ENCODE measurements at regions not wholly inside any gene's neighbourhood (a gene's known extent, or its start where the extent isn't known, plus 50 kb on each side); places are given as distances from the start of the nearest gene placed in this dataset.

DNA sequence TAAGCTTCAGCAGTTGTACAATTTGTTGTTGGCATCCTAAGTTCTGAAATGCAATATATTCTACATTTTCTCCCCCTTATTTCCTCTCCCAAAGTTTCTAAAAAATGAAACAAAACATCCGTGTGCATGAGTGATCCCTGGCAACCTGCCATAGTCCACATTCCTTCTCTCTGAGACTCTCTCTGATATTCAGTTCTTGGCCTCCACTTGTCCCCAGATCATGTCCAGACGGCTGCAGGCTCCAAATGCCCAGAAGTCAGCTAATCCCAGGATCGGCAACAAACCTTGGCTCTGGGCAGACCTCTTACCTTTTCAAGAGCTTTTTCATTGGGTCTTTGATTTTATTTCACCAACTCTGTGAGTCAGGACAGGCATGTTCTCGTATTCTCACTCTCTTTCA is 187.8 kb downstream of the ETS2 start:
- DNase-seq (ENCODE audit: low read depth, low spot score) (peak; percentile 93), FAIRE-seq (peak; percentile 99)
- CTCF ChIA-PET: interaction anchor here (0.7 to 2.4 kb wide), 13 partner anchors 10 to 823 kb away, joined by 3 to 8 read pairs (median 4); no protein-coding TSS in a partner anchor
- Histone ChIP-seq H3K4me2 (ENCODE audit: insufficient read depth, low read length) (peak overlapping the region; percentile 93), H3K79me2 (ENCODE audit: control insufficient read depth, insufficient read depth, low read length) (no peaks in the 10 kb centered on the region), H3K4me3 (replicated peaks in 1 of 3; ENCODE audit: insufficient read depth in 1 of 3, low read depth in 1 of 3, low read length in 3 of 3) (peak overlapping the region in 1 of 3 experiments; percentile 51), H3K27ac (ENCODE audit: insufficient read depth, low read depth, low read length) (peak overlapping the region; percentile 94), H2AFZ (ENCODE audit: low read depth, low read length) (no peak overlapping the region), H3K4me1 (ENCODE audit: control insufficient read depth, extremely low read depth, insufficient read depth, low read length) (peaks cover 58% of the 10 kb centered on the region), H3K9me1 (replicated peaks; ENCODE audit: control insufficient read depth, extremely low read depth, insufficient read depth, low read length) (no peaks in the 10 kb centered on the region), H4K20me1 (replicated peaks; ENCODE audit: control insufficient read depth, extremely low read depth, insufficient read depth, low read length) (no peaks in the 10 kb centered on the region), H3K27me3 (ENCODE audit: control insufficient read depth in 2 of 2, insufficient read depth in 2 of 2, low read length in 2 of 2) (no peaks in the 10 kb centered on the region), H3K36me3 (ENCODE audit: control insufficient read depth in 2 of 2, extremely low read depth in 1 of 2, insufficient read depth in 2 of 2, low read length in 2 of 2) (no peaks in the 10 kb centered on the region), H3K9me3 (replicated peaks; ENCODE audit: control insufficient read depth, insufficient read depth, low read length) (no peaks in the 10 kb centered on the region), H3K9ac (replicated peaks; ENCODE audit: extremely low read depth, insufficient read depth, low read length) (peak overlapping the region; percentile 69)
- POLR2A ChIA-PET: interaction anchor here (0.5 kb wide), 1 partner anchor 12 kb away, joined by 4 read pairs; no protein-coding TSS in a partner anchor
- TF ChIP-seq EZH2 (IDR thresholded peaks at IDR 0.05; ENCODE audit: borderline replicate concordance, low read depth, low read length, severe bottlenecking) (no peak), POLR2AphosphoS5 (IDR thresholded peaks at IDR 0.05; ENCODE audit: insufficient read depth, low read depth, low read length) (peak; percentile 53), FOS (IDR thresholded peaks at IDR 0.05; ENCODE audit: borderline replicate concordance, insufficient read depth, low read length) (peak; percentile 68), GATA2 (IDR thresholded peaks at IDR 0.05; ENCODE audit: insufficient read depth, insufficient read length, low read depth, low read length) (peak; percentile 63), MYC (IDR thresholded peaks at IDR 0.05; ENCODE audit: low read depth, low read length) (no peak), POLR2A (IDR thresholded peaks at IDR 0.05; ENCODE audit: low read depth, low read length) (no peak), JUN (IDR thresholded peaks at IDR 0.05; ENCODE audit: borderline replicate concordance, insufficient read depth, insufficient read length, low read depth) (peak; percentile 56)
- TF ChIP-seq, protein P1, sequence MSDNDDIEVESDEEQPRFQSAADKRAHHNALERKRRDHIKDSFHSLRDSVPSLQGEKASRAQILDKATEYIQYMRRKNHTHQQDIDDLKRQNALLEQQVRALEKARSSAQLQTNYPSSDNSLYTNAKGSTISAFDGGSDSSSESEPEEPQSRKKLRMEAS (IDR thresholded peaks at IDR 0.05; ENCODE audit: insufficient read depth, insufficient read length): no peak
- TF ChIP-seq, protein P2, sequence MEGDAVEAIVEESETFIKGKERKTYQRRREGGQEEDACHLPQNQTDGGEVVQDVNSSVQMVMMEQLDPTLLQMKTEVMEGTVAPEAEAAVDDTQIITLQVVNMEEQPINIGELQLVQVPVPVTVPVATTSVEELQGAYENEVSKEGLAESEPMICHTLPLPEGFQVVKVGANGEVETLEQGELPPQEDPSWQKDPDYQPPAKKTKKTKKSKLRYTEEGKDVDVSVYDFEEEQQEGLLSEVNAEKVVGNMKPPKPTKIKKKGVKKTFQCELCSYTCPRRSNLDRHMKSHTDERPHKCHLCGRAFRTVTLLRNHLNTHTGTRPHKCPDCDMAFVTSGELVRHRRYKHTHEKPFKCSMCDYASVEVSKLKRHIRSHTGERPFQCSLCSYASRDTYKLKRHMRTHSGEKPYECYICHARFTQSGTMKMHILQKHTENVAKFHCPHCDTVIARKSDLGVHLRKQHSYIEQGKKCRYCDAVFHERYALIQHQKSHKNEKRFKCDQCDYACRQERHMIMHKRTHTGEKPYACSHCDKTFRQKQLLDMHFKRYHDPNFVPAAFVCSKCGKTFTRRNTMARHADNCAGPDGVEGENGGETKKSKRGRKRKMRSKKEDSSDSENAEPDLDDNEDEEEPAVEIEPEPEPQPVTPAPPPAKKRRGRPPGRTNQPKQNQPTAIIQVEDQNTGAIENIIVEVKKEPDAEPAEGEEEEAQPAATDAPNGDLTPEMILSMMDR (IDR thresholded peaks at IDR 0.05; ENCODE audit: extremely low read depth in 1 of 2, insufficient read depth in 1 of 2, low read depth in 1 of 2, low read length in 2 of 2): no peak
- no TSS peak for BruUV-seq (replicated peaks)
- intact Hi-C loops (cut with micrococcal nuclease): loop anchor here (1.0 to 5.0 kb wide), 10 partner anchors 11 to 495 kb away; partner anchors contain the start of gene ERG
- dilution Hi-C loops (cut with MboI; ENCODE audit: extremely low pct_ligation_motif_present, low sequenced_read_pairs): no loop called here

Measured in endothelial cell of umbilical vein (primary cell).